ENCODE measurements at regions not wholly inside any gene's neighbourhood (a gene's known extent, or its start where the extent isn't known, plus 50 kb on each side); places are given as distances from the start of the nearest gene placed in this dataset.

DNA sequence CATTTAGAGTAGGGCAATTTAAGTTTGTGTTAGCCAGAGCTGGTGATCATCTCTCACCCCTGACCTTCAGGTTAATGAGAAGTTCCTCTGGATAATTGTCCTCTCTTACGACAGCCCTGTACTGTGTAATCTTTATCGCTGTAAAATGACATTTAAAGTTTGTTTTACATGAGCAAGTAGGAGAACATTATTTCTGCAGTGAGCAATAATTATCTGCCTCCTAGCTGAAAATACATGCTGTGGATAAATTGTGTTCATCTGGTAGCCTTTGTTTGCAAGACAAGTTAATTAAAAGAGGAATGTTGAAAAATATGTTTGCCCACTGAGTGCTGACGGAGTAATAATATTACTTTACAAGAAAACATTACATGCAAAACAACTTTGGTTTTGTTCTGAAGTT, 1083.8 kb upstream of the NUDT12 start:
- Histone ChIP-seq H3K27ac (no peak overlapping the region), H3K27me3 (no peaks in the 10 kb centered on the region), H3K4me3 (ENCODE audit: low read depth in 1 of 2, low read length in 1 of 2) (no peak overlapping the region), H3K4me1 (ENCODE audit: control insufficient read depth in 1 of 2, insufficient read depth in 1 of 2, low read depth in 1 of 2, low read length in 1 of 2) (no peaks in the 10 kb centered on the region), H3K9me3 (no peaks in the 10 kb centered on the region), H3K36me3 (no peaks in the 10 kb centered on the region)
- TF ChIP-seq, protein P1, sequence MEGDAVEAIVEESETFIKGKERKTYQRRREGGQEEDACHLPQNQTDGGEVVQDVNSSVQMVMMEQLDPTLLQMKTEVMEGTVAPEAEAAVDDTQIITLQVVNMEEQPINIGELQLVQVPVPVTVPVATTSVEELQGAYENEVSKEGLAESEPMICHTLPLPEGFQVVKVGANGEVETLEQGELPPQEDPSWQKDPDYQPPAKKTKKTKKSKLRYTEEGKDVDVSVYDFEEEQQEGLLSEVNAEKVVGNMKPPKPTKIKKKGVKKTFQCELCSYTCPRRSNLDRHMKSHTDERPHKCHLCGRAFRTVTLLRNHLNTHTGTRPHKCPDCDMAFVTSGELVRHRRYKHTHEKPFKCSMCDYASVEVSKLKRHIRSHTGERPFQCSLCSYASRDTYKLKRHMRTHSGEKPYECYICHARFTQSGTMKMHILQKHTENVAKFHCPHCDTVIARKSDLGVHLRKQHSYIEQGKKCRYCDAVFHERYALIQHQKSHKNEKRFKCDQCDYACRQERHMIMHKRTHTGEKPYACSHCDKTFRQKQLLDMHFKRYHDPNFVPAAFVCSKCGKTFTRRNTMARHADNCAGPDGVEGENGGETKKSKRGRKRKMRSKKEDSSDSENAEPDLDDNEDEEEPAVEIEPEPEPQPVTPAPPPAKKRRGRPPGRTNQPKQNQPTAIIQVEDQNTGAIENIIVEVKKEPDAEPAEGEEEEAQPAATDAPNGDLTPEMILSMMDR (IDR thresholded peaks at IDR 0.05): no peak

DNA sequence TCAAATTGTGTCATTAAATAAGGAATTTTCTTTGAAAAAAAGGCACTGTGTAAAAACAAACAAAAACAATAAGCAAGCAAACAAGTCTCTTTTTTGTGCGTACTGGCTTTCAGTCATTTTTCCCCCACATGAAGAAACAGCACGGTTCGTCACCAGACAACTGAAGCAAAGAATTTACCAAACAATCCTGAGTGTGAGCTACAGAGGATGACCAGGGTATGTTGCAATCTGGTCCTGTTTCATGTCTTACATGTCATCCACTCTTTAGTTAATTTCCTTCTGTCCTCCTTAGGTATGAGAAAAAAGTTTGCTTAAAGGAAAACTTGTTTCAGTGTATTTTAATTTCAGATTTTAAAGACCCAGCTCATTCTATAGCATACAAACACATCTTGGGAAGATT, 1080.7 kb upstream of the NUDT12 start:
- no peaks in the 10 kb centered on the region for H3K9me3 ChIP-seq
- no peaks in the 10 kb centered on the region for H3K27me3 ChIP-seq
- H3K27ac ChIP-seq: no peak overlapping the region
- TF ChIP-seq, protein P1 (IDR thresholded peaks at IDR 0.05): no peak
- H3K36me3 ChIP-seq: no peaks in the 10 kb centered on the region
- H3K4me1 ChIP-seq (ENCODE audit: control insufficient read depth in 1 of 2, insufficient read depth in 1 of 2, low read depth in 1 of 2, low read length in 1 of 2): no peaks in the 10 kb centered on the region
- no peak overlapping the region for H3K4me3 ChIP-seq (ENCODE audit: low read depth in 1 of 2, low read length in 1 of 2)

DNA sequence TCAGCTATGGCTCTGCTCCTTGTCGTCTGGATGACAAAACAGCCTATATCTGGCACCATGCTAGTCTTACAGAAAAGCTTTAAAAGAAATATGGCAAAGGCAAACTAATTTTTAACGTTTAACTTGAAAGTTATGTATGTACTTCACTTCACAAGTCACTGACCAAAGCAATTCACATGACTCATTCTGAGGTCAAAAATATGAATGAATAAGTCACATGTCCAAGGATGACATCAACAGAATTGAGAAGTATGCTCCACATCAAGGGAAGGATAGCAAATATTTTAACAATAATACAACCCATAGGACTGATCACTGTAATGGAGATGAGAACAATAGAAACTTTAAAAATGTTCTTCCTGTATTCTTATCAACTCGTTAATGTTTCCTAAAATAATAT, 1072.6 kb upstream of the NUDT12 start:
- TF ChIP-seq, protein P1 (IDR thresholded peaks at IDR 0.05): no peak
- Histone ChIP-seq H3K4me3 (ENCODE audit: low read depth in 1 of 2, low read length in 1 of 2) (no peak overlapping the region), H3K27me3 (no peaks in the 10 kb centered on the region), H3K4me1 (ENCODE audit: control insufficient read depth in 1 of 2, insufficient read depth in 1 of 2, low read depth in 1 of 2, low read length in 1 of 2) (no peaks in the 10 kb centered on the region), H3K27ac (no peak overlapping the region), H3K36me3 (no peaks in the 10 kb centered on the region), H3K9me3 (no peaks in the 10 kb centered on the region)

DNA sequence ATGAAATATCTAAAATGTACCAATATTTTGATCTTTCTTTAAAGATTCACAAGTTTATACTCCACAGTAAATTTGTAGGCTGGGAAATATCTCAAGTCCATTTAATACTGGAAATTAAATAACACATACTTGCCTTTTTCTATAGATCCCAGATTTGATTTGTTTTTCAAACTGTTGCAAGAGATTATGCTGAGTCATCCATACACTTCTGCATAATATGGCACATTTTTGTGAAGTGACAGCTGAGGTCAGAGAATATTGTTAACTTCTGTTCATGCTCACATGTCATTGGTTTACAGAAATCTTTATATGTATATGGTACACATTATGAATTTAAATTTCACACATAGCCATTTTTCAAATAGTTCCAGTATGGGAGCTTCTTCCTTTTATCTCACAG, 1066.3 kb upstream of the NUDT12 start:
- H3K27me3 ChIP-seq: no peaks in the 10 kb centered on the region
- H3K9me3 ChIP-seq: no peaks in the 10 kb centered on the region
- H3K4me3 ChIP-seq (ENCODE audit: low read depth in 1 of 2, low read length in 1 of 2): no peak overlapping the region
- no peak overlapping the region for H3K27ac ChIP-seq
- no peaks in the 10 kb centered on the region for H3K36me3 ChIP-seq
- H3K4me1 ChIP-seq (ENCODE audit: control insufficient read depth in 1 of 2, insufficient read depth in 1 of 2, low read depth in 1 of 2, low read length in 1 of 2): no peaks in the 10 kb centered on the region
- TF ChIP-seq, protein P1 (IDR thresholded peaks at IDR 0.05): no peak

DNA sequence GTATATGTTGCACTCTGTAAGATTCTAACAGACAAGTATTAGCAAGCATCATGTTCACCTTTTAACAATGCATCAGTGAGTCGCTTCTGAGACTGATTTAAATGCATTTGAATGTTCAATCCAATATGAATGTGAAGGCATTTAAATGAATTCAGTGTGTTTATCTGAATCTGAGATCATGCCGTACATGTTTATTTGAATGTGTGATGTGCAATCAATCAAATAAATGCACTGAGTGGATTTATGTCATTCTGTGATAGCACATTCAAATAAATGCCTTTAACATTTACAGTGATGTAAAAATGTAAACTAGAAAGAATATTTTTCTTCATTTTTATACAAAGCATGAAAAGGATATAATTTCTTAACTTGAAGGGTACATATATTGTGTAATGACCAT, 1063.5 kb upstream of the NUDT12 start:
- H3K27ac ChIP-seq: no peak overlapping the region
- TF ChIP-seq, protein P1 (IDR thresholded peaks at IDR 0.05): no peak
- no peaks in the 10 kb centered on the region for H3K27me3 ChIP-seq
- no peak overlapping the region for H3K4me3 ChIP-seq (ENCODE audit: low read depth in 1 of 2, low read length in 1 of 2)
- H3K36me3 ChIP-seq: no peaks in the 10 kb centered on the region
- no peaks in the 10 kb centered on the region for H3K9me3 ChIP-seq
- H3K4me1 ChIP-seq (ENCODE audit: control insufficient read depth in 1 of 2, insufficient read depth in 1 of 2, low read depth in 1 of 2, low read length in 1 of 2): no peaks in the 10 kb centered on the region

DNA sequence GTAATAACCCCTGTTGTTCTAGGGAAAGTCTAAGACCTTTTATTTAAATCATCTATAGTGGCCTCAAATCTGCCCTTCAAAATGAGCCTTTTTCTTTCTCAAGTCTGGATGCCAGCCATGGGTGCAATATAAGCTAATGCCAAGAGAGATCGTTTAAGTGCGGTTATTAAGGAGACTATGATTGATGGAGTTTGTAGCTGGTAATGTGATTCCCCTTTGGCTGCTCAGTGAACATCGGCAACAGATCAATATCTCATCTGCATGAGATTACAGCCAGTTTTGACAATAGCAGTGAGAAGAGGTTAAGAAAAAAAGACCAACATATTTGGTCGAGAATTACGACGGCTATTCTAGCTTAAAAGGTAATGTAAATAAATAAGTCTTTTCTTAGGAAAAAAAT, 1049.4 kb upstream of the NUDT12 start:
- Histone ChIP-seq H3K4me1 (ENCODE audit: control insufficient read depth in 1 of 2, insufficient read depth in 1 of 2, low read depth in 1 of 2, low read length in 1 of 2) (no peaks in the 10 kb centered on the region), H3K9me3 (no peaks in the 10 kb centered on the region), H3K27me3 (no peaks in the 10 kb centered on the region), H3K36me3 (no peaks in the 10 kb centered on the region), H3K27ac (no peak overlapping the region), H3K4me3 (ENCODE audit: low read depth in 1 of 2, low read length in 1 of 2) (no peak overlapping the region)
- TF ChIP-seq, protein P1 (IDR thresholded peaks at IDR 0.05): no peak

All from neutrophil (primary cell).